ENCODE measurements at regions not wholly inside any gene's neighbourhood (a gene's known extent, or its start where the extent isn't known, plus 50 kb on each side); places are given as distances from the start of the nearest gene placed in this dataset.

GRCh38 chr13:73413656-73414055 is 354.9 kb downstream of the KLF5 start:
- H3K4me1 ChIP-seq (ENCODE audit: control insufficient read depth, insufficient read depth, low read length), result no peaks in the 10 kb centered on the region
- TF ChIP-seq ZBTB48 (tag by site-specific recombination; IDR thresholded peaks at IDR 0.05), result no peak
- no peak for TF ChIP-seq ZNF175 (tag by site-specific recombination; IDR thresholded peaks at IDR 0.05)
- TF ChIP-seq ZNF654 (tag by site-specific recombination; IDR thresholded peaks at IDR 0.05; ENCODE audit: low read depth), result no peak
- TF ChIP-seq ZNF148 (tag by site-specific recombination; IDR thresholded peaks at IDR 0.05; ENCODE audit: borderline replicate concordance), result no peak
- TF ChIP-seq ZNF280D (tag by site-specific recombination; IDR thresholded peaks at IDR 0.05), result no peak
- TF ChIP-seq FEZF1 (tag by site-specific recombination; IDR thresholded peaks at IDR 0.05), result no peak
- TF ChIP-seq ZNF530 (tag by site-specific recombination; IDR thresholded peaks at IDR 0.05; ENCODE audit: low read depth), result no peak
- TF ChIP-seq ZNF426 (tag by site-specific recombination; IDR thresholded peaks at IDR 0.05), result no peak
- TF ChIP-seq ZNF548 (tag by site-specific recombination; IDR thresholded peaks at IDR 0.05), result no peak
- TF ChIP-seq ZSCAN18 (tag by site-specific recombination; IDR thresholded peaks at IDR 0.05), result no peak
- no peak for TF ChIP-seq ZBTB20 (tag by site-specific recombination; IDR thresholded peaks at IDR 0.05)
- TF ChIP-seq ZBTB26 (tag by site-specific recombination; optimal IDR thresholded peaks at IDR 0.05), result no peak
- no peak overlapping the region for H3K27ac ChIP-seq (ENCODE audit: extremely low read depth, low read depth, low read length)
- H3K9me3 ChIP-seq (ENCODE audit: control insufficient read depth, insufficient read depth, low read depth, low read length), result no peaks in the 10 kb centered on the region
- H3K4me3 ChIP-seq (ENCODE audit: low read depth, low read length), result no peak overlapping the region
- ChIA-PET CTCF (no interaction called here), POLR2A (no interaction called here)
- H3K36me3 ChIP-seq (ENCODE audit: control insufficient read depth in 2 of 2, insufficient read depth in 1 of 2, low read length in 2 of 2), result no peaks in the 10 kb centered on the region

GRCh38 chr13:73412933-73413332 is 354.1 kb downstream of the KLF5 start:
- Histone ChIP-seq H3K27ac (ENCODE audit: extremely low read depth, low read depth, low read length) (no peak overlapping the region), H3K4me3 (ENCODE audit: low read depth, low read length) (no peak overlapping the region), H3K4me1 (ENCODE audit: control insufficient read depth, insufficient read depth, low read length) (no peaks in the 10 kb centered on the region), H3K36me3 (ENCODE audit: control insufficient read depth in 2 of 2, insufficient read depth in 1 of 2, low read length in 2 of 2) (no peaks in the 10 kb centered on the region), H3K9me3 (ENCODE audit: control insufficient read depth, insufficient read depth, low read depth, low read length) (no peaks in the 10 kb centered on the region)
- POLR2A ChIA-PET, result no interaction called here
- CTCF ChIA-PET, result no interaction called here
- TF ChIP-seq MZF1 (tag by site-specific recombination; IDR thresholded peaks at IDR 0.05; ENCODE audit: borderline replicate concordance) (no peak), ZNF354C (tag by site-specific recombination; IDR thresholded peaks at IDR 0.05; ENCODE audit: borderline replicate concordance, low read depth) (no peak), ZNF37A (tag by site-specific recombination; IDR thresholded peaks at IDR 0.05) (no peak), ZNF211 (tag by site-specific recombination; IDR thresholded peaks at IDR 0.05; ENCODE audit: low read depth) (no peak), ZNF580 (tag by site-specific recombination; IDR thresholded peaks at IDR 0.05) (no peak), ZBTB49 (tag by site-specific recombination; IDR thresholded peaks at IDR 0.05; ENCODE audit: low read depth) (no peak), GLI2 (tag by site-specific recombination; IDR thresholded peaks at IDR 0.05; ENCODE audit: borderline replicate concordance, low read depth) (no peak), ZNF19 (tag by site-specific recombination; IDR thresholded peaks at IDR 0.05; ENCODE audit: low read depth) (no peak), ZNF549 (tag by site-specific recombination; IDR thresholded peaks at IDR 0.05) (no peak), HOXC10 (CRISPR knock-in tag; IDR thresholded peaks at IDR 0.05) (no peak), ZNF394 (tag by site-specific recombination; IDR thresholded peaks at IDR 0.05; ENCODE audit: borderline replicate concordance) (no peak), SP7 (tag by site-specific recombination; IDR thresholded peaks at IDR 0.05) (no peak)

Data from HEK293 (cell line).